T47D (cell line): ENCODE measurements at regions not wholly inside any gene's neighbourhood (a gene's known extent, or its start where the extent isn't known, plus 50 kb on each side); places are given as distances from the start of the nearest gene placed in this dataset.
A peak's percentile ranks its signal among the peaks of the same experiment; 100 is the strongest.
"Not testable (repeated sequence)": the region's sequence is repeated elsewhere in the genome, so short reads cannot be mapped to it uniquely, and the experiment has no call there.

Experiments
- DNase-seq, 2 experiments: peaks; one replicate each; pipeline versions ENCODE4 v3.0.0 to v3.0.0-alpha.2; 2011 to 2012; ENCODE audit warnings: low read depth in 1 of 2, low spot score in 1 of 2
- JUND ChIP-seq: IDR thresholded peaks from 2 replicates; pipeline ENCODE4 v1.6.1; 2012; ENCODE audit warnings: low read depth
- in situ Hi-C: cut with HindIII; loops from 2 replicates; pipeline ENCODE4 v1.10.0; 2016; ENCODE audit warnings: low sequenced_read_pairs, low pct_unique_long_range_greater_than_20kb

- no peak for TF ChIP-seq JUND
- in situ Hi-C loops: no loop called here
- no peak for DNase-seq
These were observed 472.9 kb upstream of the ZNF337 start for GRCh38 chr20:26169506-26169905.

DNA sequence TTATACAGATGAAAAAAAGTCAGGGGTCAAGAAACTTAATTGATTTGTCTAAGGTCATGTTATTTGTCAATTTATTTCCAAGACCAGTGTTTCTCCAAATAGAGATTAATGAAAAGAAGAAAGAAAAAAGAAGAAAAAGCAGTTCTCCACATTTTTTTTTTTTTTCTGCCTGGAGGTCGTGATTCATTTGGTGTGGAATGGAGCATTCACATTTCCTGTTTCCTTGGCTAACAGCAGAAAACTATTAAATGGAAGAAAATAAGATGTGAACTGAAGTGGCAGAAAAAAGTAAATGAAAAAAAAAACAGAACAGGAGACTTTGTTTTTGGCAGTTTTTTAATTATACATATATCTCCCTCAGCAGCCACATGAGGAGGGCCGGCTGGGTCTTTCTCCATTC, 470.8 kb upstream of the ZNF337 start:
- in situ Hi-C loops: no loop called here
- no peak for DNase-seq
- no peak for TF ChIP-seq JUND

GRCh38 chr20:26163890-26164289, 467.2 kb upstream of the ZNF337 start:
- no peak for DNase-seq
- no peak for TF ChIP-seq JUND
- in situ Hi-C loops: no loop called here

GRCh38 chr20:26163151-26163550, 466.5 kb upstream of the ZNF337 start:
- in situ Hi-C loops, DNase-seq: not testable (repeated sequence)

GRCh38 chr20:26161741-26162140, 465.1 kb upstream of the ZNF337 start:
- in situ Hi-C loops: not testable (repeated sequence)

DNA sequence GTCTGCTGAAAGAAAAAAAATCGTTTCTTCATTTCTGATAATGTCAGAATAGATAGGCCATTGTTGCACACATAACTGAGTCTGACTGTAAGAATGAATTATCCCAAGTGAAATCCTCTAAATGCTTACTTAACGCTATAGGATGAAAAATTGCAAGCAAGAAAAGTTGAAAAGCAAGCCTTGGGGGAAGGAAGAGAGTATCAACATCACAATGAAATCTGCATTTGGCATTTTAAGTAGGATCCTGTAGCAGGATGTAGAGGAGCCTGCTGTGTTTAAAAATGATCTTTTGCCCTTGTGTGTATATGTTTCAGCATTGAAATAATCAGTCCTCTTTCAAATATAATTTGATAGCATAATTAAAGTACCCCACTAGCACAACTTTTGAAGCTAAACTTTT, 464.3 kb upstream of the ZNF337 start:
- DNase-seq, in situ Hi-C loops: not testable (repeated sequence)

More at GRCh38 chr20:26161741-26162140, 465.1 kb upstream of the ZNF337 start:
- DNase-seq: not testable (repeated sequence)

DNA sequence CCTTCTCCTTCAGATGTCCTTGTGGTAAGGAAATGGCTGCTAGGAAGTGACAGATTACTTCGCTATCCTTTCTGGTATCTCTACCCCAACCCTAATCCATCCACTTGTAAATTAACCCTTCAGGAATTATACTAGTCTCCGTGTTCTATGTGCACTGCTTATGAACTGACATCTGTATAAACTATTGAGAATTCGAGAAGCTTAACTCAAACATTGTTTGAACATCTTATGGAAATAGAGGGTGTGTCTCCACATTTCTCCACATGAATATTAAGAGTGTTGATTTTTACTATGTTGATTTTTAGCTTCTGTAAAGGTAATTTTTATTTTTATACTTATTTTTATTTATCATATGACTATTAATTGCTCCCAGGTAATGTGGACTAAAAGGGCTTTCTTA, 457.6 kb upstream of the ZNF337 start:
- no peak for TF ChIP-seq JUND
- no peak for DNase-seq
- in situ Hi-C loops: no loop called here

DNA sequence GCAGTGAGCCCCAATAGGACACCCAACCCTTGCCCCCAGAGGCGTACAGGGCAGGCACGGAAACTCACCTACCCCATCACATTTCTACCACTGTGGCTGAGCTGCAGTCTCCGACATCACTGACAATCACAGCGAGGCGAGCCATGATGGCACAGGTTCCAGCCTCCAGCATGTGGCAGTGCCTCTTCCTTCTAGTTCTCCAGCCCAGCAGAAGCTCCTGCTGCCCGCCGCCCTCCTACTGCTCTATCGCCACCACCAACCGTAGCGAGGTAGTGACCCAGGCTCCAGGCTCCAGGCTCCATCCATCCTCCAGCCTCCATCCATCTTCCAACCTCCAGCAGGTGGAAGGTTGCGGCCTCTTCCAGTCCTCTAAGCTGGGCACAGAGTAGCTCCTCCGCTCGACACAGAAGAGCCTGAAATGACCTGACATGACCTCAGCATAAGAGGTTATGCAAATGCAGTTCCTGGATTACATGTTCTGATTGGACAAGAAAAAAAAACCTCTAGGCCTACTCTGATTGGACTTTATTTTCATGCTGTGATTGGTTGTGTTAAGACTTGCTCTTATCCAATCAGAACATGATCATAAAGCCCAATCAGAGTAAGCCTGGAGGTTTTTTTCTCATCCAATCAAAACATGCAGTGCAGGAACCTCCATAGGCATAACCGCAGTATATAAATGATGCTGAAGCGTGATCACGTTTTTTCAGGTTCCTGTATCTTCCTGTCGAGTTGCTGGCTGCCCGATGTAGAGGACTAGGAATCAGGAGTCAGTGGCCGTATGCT, 438.9 kb upstream of the ZNF337 start:
- TF ChIP-seq JUND: no peak
- peak in 1 of 2 experiments; percentile 12 for DNase-seq
- in situ Hi-C loops: no loop called here

DNA sequence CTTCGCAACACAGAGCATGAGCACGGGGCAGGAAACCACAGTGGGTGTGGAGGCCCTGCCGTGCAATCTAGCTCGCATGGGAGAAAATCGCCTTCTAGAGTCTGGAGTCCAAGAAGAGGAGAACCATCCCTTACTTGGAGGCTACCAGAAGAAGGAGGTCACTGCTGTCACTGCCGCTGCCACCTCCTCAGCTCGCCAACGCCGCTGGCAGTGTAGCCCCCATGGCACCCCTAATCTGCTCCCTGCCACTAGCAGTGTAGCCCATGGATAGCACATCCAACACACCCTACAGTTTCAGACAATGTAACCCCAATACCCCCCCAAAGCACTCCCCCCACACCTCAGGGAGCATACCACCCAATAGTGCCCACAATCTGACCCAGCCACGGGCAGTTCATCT, 438.0 kb upstream of the ZNF337 start:
- no peak for DNase-seq
- in situ Hi-C loops: no loop called here
- no peak for TF ChIP-seq JUND

DNA sequence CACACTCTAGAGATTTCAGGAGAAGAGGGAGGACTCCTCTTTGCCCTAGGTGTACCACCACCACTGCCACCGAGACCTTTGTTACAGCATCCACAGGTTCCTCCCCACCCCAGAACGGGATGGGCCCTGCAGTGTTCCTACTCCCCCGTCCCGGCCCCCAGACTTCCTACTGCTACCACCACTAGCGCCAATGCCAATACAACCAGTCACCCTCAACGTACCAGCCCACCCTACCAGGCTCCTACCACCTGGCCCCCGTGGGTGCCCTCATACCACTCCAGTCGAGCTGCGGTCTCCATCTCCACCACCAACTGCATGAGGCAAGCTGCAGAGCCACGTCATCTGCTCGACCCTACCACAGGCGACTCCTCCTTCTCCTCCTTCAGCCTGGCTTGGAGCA, 437.1 kb upstream of the ZNF337 start:
- in situ Hi-C loops, DNase-seq: not testable (repeated sequence)

DNA sequence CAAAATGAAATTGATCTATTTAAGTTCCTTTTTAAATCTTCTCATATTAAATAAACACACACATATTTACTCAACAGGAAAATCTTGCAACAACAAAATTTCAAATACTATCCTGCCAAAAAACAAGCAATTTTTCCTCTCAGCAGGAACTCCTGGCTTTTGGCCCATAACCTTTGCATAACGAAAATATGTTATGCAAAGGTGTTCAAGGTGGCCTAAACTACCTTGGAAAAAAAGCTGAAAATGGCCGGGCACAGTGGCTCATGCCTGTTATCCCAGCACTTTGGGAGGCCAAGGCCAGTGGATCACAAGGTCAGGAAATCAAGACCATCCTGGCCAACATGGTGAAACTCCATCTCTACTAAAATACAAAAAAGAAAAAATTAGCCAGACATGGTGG, 424.3 kb upstream of the ZNF337 start:
- in situ Hi-C loops, DNase-seq: not testable (repeated sequence)

GRCh38 chr20:26094498-26094897, 397.8 kb upstream of the ZNF337 start:
- in situ Hi-C loops, DNase-seq: not testable (repeated sequence)

- in situ Hi-C loops, DNase-seq: not testable (repeated sequence)
These were observed 395.3 kb upstream of the ZNF337 start for GRCh38 chr20:26091921-26092320.

- in situ Hi-C loops: not testable (repeated sequence)
These were observed 389.5 kb upstream of the ZNF337 start for GRCh38 chr20:26086195-26086594.

GRCh38 chr20:26073972-26074371, 377.3 kb upstream of the ZNF337 start:
- in situ Hi-C loops, DNase-seq: not testable (repeated sequence)

More at GRCh38 chr20:26086195-26086594, 389.5 kb upstream of the ZNF337 start:
- DNase-seq: not testable (repeated sequence)

DNA sequence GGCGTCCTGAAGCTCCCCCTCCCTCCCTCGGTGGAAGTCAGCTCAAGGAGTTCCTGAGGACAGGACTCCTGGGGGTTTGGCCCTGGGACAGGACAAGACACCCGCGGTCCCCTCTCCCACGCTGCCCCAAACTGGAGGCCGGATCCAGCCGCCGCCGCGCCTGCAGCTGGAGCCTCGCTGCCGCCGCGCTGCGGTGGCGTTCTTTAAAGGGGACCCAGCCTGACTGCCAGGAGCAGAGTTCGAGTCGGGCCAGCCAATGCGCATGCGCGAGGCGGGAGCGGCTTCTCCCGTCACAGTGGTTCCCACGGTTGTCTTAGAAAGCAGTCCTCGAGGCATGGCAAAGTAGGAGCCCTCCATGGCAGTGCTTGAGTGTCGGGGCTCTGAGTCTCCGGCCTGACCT, 362.7 kb upstream of the ZNF337 start:
- DNase-seq, in situ Hi-C loops: not testable (repeated sequence)

- in situ Hi-C loops, DNase-seq: not testable (repeated sequence)
These were observed 361.8 kb upstream of the ZNF337 start for GRCh38 chr20:26058446-26058845.

GRCh38 chr20:26057135-26057752, 360.6 kb upstream of the ZNF337 start:
- in situ Hi-C loops: not testable (repeated sequence)

More at GRCh38 chr20:26057135-26057752, 360.6 kb upstream of the ZNF337 start:
- not testable (repeated sequence) for DNase-seq
